Breast epithelium (tissue), 3 donors: ENCODE measurements at regions not wholly inside any gene's neighbourhood (a gene's known extent, or its start where the extent isn't known, plus 50 kb on each side); places are given as distances from the start of the nearest gene placed in this dataset.

Source experiments
- POLR2A ChIP-seq: fragments of 450-650 bp; IDR thresholded peaks from one replicate; pipeline ENCODE4 v1.6.1; 2016; ENCODE audit warnings: antibody characterized with exemption, mild to moderate bottlenecking, moderate library complexity
- POLR2AphosphoS5 ChIP-seq, 3 donors: sonication (generic); formaldehyde crosslinking; IDR thresholded peaks; one replicate each; pipeline ENCODE4 v1.6.1; 2017; ENCODE audit warnings: antibody characterized with exemption in 3 of 3
- TF ChIP-seq, protein P1 (sequence below), 3 donors: fragments of 450-650 bp; IDR thresholded peaks; one replicate each; pipeline ENCODE4 v1.5.1; 2016 to 2017; ENCODE audit warnings: antibody characterized with exemption in 3 of 3, mild to moderate bottlenecking in 3 of 3, moderate library complexity in 3 of 3

DNA sequence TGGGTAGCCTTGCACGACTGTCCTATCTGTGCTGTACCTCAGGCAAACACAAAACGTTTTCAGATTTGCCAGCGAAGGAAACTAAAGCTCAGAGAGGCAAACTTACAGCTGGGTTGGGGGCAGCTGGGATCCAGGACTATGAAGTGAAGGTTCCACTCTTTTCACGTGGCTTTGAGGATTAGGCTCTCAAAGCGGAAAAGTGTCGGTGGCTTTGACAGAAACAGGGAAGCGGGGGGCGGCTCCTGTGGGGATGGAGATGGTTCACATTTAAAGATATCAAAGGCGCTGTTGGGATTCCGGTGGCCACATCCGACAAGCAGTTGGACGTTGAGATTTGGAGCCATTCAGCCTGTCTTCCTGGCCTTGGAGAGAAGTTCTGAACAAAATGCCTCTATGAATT, 958.3 kb upstream of the ZNF722 start:
- TF ChIP-seq POLR2A: no peak
- TF ChIP-seq, protein P1, sequence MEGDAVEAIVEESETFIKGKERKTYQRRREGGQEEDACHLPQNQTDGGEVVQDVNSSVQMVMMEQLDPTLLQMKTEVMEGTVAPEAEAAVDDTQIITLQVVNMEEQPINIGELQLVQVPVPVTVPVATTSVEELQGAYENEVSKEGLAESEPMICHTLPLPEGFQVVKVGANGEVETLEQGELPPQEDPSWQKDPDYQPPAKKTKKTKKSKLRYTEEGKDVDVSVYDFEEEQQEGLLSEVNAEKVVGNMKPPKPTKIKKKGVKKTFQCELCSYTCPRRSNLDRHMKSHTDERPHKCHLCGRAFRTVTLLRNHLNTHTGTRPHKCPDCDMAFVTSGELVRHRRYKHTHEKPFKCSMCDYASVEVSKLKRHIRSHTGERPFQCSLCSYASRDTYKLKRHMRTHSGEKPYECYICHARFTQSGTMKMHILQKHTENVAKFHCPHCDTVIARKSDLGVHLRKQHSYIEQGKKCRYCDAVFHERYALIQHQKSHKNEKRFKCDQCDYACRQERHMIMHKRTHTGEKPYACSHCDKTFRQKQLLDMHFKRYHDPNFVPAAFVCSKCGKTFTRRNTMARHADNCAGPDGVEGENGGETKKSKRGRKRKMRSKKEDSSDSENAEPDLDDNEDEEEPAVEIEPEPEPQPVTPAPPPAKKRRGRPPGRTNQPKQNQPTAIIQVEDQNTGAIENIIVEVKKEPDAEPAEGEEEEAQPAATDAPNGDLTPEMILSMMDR (IDR thresholded peaks at IDR 0.05): no peak
- no peak for TF ChIP-seq POLR2AphosphoS5 (IDR thresholded peaks at IDR 0.05)
